IPS-NIHi7 (cell line): ENCODE measurements at regions not wholly inside any gene's neighbourhood (a gene's known extent, or its start where the extent isn't known, plus 50 kb on each side); places are given as distances from the start of the nearest gene placed in this dataset.

ENCODE experiments used
- DNase-seq: peaks from one replicate; pipeline ENCODE4 v3.0.0; 2012; ENCODE audit warnings: mixed read lengths; ENCODE audit errors: extremely low spot score

DNA sequence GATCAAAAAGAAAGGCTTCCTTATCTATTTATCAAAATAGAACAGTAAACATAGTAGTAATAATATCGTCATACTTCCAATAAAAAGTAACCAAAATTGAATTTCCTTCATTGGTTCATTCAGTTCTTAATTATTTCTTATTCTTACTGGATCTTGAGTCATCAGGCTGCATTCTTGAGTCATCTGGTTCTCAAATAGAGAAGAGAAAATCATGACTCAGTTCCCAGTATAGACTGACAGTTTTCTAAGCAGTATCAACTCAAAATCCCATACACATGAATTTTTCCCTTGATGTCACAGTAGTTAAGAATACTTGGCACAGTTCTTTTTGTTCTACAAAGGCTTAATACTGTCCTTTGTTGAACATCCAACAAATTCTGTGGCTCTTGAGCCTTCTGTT lies 626.9 kb upstream of the ADGRL4 start:
- no peak for DNase-seq

DNA sequence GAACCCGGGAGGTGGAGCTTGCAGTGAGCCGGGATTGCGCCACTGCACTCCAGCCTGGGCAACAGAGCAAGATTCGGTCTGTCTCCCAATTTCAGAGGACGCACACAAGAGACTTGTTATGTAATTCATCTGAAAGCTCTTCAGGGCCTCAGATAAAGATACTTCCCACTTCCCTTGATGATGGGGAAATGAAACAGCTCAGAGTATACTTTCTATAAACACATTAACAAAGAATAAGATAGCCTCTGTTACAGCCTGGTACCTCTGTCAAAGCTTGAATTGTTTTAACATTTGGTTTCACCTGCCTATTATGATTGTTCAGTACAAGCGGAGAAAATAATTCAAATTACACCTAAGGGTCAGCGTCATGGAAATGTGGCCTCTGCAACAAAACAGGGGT lies 622.9 kb upstream of the ADGRL4 start:
- no peak for DNase-seq

DNA sequence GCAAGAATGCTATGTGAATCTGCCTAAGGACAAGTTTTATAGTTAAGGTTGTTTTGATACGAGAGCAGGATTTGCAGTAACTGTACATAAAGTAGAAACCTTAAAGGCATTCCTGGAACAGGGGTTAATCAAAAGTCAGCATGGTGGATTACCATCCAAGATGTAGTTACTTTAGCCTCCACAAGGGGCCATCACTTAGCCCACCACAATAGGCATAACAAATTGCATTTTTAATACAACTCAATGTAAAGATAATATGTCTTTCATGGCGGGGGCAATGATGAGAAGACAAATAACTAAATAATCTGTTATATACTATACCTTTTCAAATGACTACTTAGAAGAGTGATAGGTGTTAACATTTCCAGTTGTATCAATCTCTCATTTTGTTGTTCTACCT lies 611.2 kb upstream of the ADGRL4 start:
- DNase-seq, result peak; percentile 6

DNA sequence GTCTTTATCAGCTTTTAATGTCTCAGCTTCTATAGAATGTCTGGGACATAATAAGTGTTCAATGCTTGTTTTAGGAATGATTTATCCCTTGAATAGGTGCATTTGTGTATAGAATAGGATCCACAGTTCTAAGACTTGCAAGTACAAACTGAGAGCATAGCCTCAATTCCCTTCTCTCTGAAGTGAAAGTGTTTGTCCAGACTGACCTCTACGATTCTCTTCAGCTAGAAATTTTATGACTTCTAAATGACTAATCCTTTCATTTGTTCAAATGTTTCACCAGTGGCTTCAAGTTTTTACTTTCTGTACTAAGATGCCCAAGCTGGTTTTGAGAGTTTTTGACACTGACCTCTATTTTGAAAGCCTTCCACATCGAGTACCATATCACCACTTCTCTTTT lies 608.2 kb upstream of the ADGRL4 start:
- no peak for DNase-seq

DNA sequence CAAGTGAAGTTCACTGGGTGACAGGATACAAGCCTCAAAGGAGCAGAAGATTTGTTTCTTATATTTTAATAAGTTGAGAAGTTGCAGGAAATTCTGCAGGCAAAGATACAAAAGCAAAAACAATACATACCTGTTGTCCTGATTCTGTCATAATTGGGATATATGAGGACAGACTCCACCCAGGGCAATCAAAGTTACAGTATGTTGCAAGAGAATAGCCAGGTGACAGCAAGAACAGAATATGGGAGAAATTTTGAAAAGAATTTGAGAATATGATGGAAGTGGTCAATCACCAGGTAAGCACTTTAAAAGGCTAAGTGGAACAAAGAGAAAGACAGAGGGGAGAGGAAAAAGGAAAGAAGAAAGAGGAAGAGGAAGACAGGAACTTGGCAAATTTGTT lies 607.6 kb upstream of the ADGRL4 start:
- DNase-seq, result no peak

DNA sequence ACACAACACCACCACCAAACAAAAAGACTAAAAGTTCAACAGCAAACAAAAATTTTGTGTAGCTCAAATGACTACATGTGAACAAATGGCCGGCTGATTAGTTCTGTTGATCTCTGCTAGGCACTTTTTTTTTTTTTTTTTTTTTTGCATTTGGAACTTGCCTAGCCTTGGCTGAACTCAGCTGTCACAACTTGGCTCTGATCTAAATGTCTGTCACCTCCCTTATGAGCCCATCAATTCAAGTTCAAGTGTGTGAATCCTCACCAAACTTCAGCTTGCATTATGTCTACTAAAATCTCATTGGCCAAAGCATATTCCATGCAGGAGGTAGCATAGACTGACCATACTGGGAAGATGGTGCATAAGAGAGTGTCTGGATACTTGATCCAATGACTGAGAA lies 606.5 kb upstream of the ADGRL4 start:
- DNase-seq, result no peak

DNA sequence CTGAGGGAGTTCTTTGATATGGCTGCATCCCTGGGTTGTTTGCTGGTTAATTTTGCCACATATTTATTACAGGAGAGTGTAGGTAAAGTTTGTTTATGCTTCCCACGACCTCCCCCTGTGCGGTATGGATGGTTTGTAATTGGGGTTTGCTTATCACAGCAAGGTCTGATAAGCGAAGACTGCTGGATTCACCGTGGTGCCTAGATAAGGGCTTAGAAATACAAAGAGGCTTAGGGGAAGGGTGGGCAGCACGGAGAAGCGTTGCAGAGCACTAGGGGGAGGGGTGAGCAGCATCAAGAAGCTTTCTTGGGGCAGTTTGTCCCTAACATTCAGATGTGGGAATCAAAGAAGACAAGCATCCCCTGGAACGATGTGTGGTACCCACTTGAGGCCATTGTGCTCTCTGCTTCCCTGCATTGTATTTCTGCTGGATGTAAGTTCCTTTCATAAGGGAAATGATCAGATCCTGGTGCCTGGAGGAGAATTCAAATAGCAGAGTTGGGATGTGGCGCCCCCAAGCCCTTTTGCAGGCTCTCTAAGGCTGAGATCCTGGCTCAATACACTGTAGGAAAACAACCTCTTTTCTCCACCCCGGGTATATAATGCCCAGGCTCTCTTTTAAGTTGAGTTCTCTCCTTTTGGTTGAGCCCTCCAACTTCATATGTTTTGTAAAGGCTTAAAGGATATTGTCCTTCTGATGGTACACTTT lies 598.1 kb upstream of the ADGRL4 start:
- DNase-seq, result peak; percentile 26

DNA sequence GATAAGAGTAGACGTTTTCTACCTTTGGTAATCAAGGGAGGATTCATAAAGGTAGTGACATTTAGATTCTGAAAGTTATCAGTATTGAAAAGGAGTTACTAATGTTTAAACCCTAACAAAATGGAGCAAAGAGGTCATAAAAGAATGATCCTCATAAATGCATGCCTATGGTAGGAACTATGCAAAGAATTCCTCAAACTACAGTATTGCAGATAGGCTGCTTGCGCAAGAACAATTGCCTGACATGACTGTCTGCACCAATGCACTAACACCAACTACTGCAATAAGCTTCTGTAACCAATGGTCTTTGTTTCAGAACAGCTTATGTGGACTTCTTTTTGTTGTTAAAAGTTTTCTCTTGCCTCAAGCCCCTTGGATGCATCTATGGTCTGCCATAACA lies 597.3 kb upstream of the ADGRL4 start:
- peak; percentile 10 for DNase-seq

DNA sequence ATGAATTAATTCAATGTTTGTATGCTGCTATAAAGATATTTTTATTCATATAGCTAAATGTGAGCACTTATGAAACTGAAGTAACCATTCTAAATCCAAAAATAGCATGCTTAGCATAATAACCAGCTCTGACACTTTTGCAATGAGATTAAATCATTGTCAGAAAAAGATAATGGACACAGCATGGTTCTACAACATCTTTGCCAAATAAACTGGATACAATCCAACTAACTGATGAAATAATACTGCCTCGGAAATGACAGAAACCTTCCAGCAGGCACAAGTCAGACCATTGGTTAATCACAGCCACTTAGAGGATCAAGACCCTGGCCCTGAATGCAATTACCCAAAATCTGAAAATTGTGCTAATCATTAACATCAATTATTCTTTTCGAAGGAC lies 592.7 kb upstream of the ADGRL4 start:
- DNase-seq, result no peak

DNA sequence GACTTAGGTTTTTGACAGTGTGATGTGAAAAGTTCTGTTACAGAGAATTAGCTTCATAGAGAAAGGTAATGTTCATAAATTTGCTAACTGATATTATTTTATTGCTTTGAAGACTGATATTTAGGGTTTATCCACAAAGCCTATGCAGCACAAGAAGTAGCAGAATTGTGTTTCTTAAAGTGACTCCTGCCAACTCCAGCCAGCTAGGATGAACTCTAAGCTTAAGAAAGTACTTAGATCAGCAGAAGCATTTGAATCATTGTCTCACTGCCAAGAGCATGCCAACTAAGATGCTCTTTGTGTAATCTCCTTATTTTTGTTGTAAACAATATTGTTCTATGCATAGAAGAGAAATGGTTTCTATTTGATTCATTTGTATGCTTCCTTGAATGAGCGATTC lies 589.4 kb upstream of the ADGRL4 start:
- no peak for DNase-seq

DNA sequence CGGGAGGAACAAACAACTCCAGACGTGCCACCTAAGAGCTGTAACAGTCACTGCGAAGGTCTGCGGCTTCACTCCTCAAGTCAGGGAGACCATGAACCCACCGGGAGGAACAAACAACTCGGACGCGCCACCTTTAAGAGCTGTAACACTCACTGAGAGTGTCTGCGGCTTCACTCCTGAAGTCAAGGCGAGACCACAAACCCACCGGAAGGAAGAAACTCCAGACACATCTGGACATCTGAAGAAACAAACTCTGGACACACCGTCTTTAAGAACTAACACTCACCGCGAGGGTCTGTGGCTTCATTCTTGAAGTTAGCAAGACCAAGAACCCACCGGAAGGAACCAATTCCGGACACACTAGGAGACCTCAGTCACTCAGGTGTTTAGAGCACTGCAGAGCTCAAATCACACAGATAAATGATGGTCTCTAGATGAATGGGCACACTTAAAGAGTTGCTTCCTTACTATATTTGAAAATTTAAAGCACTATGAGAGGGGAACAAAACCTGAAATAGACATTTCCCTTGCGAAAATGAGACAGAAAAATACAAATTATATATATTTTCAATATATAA lies 587.7 kb upstream of the ADGRL4 start:
- no peak for DNase-seq

DNA sequence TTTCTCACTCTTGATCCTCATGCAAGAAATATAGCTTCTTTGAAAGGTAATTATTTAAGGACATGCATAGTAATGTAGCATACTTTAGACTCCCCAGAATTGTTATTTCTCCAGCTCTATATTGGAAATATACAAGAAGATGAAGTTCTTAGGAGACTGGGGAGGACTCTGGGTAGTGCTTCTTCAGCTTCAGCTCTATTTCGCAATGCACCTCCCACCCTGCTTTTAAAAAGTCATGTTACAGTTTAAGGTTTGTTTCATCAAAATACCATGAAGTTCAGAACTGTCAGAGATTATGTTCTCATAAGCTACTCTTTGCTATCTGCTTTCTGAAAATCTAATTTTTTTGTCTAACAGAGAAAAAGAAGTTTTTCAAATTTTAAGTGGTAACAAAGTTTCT lies 586.2 kb upstream of the ADGRL4 start:
- no peak for DNase-seq

DNA sequence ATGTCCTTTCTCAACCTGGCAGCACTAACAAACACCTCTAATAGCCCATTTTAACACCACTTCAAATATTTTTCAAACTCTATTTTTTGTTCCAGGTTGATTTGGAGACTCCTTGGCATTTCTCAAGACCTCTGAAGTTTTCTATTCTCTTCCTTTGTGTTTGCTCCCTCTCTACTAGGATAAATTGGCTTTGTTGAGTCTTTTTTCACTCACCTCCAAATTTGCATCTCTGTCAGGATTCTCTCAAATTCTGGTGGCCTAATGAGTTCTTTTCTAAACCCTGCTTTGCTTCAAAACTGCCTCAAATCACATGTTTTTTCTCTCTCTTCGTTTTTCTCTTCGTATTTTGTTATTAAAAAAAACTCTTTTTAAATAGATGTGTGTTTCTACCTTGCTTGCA lies 582.2 kb upstream of the ADGRL4 start:
- no peak for DNase-seq

DNA sequence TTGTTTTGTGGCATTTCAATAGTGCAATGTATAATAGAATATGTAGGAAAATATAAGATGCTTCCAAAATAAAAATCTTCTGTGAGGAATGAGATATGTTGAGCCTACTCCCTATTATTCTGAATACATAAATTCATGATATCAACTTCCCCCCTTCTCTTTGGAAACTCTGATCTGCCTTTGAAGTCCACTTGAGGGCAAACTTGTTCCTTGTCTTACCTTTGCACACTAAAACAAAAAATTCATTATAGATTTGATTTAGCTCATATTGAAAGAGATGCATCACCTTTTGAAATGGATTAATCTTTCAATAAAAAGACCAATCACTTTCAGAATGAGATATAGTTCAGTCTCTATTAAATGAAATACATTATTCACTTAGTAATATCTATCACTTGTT lies 580.7 kb upstream of the ADGRL4 start:
- DNase-seq, result no peak

DNA sequence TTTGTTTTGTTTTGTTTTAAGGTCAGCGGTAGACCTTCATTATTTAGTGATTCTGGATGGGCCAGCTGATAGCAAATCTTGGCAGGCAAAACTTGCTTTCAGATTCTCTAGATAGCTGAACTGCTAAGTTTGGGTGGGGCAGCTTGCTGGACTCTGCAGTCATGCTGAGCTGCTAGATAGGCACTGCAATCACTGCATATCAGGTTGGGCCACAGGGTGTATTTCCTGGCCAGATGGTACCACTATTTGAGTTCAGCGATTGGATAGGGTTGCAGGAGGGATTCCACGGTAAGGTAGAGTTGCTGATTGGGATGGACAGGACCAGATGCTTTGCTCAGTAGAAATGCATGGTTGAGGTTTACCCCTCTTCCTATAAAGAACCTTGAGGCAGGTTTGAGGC lies 579.3 kb upstream of the ADGRL4 start:
- no peak for DNase-seq

DNA sequence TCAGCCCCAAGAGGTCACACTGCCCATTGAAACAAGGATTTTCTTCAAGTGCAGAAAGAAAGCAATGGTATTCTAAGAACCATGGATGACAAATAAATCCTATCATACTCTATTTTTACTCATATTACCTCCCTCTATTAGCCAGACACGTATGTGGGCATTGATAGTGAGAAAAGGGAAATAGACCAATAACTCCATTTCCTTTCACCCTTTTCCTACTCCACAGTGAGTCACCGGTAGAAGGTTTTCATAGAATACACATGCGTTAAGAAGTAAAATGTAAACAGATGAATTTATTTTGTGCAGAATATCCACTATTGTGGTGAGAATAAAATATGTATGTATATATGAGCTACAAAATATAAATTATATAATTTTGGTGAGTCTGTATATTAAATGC lies 568.9 kb upstream of the ADGRL4 start:
- DNase-seq, result no peak

DNA sequence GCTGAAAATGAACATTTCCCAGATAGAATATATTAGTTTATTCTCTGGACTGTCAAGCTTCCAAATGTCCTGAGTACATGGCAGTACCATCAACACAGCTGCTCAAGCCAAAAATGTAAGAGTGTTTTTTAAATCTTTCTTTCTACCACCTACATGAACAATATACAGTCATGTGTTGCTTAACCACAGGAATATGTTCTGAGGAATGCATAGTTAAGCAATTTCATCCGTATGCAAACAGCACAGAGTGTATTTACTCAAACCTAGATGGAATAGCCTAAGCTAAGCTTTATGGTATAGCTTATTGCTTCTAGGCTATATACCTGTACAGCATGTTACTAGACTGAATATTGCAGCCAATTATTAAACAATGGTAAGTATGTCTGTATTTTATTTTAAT lies 561.9 kb upstream of the ADGRL4 start:
- no peak for DNase-seq

DNA sequence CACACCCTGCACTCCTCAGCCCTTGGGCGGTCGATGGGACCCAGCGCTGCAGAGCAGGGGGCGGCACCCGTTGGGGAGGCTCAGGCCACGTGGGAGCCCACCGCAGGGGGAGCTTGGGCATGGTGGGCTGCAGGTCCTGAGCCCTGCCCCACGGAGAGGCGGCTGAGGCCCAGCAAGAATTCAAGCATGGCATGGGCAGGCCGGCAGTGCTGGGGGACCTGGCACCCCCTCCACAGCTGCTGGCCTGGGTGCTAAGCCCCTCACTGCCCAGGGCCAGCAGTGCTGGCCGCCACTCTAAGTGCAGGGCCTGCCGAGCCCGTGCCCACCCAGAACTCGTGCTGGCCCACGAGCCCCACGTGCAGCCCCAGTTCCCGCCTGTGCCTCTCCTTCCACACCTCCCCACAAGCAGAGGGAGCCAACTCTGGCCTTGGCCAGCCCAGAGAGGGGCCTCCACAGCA lies 555.0 kb upstream of the ADGRL4 start:
- no peak for DNase-seq

DNA sequence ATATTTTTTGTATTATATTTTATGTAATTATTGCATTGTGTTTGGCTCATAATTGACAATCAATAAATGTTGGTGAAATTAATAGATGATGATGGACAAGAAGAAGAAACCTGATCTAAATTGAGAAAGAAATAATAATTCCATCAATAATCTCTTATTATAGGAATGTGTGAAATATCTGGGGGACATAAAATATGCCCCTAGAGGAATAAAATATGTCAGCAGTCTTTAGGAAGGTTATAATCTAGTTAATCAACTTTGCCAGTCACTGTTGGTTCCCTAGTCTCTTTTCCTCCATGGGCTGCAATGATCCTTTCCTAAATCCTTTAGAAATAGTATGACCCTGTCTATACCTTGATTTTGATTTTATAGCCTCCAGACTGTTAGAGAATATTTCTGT lies 549.7 kb upstream of the ADGRL4 start:
- DNase-seq, result no peak

DNA sequence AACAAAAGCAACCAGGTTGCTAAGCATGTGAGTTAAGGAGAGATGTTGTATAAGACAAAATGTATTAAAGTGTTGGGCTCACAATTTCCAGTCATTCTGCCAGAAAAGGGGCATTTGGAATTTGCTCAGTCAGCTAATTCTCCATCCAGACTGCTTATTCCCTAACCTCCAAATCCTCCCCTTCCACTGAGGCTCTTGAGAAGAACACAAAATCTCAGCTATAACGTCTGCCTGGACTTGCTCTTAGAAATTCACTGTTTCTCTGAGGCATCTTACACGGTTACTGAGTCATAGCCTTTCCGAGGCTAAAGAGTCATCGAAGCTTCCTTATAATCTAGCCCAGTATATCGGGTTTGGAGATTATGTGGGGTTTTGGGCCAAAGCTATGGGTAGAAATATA lies 548.2 kb upstream of the ADGRL4 start:
- no peak for DNase-seq

DNA sequence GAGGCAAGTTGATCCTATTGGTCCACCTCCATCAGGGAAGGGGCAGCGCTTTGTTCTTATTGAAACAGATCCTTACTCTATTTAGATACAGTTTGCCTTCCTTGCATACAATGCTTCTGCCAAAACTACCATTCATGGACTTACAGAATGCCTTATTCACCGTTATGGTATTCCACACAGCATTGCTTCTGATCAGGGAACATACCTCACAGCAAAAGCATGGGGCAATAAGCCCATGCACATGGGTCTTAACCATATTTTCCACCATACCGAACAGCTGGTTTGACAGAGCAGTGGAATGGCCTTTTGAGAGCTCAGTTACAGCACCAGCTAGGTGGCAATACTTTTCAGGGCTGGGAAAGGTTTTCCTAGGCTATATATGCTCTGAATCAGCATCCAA lies 544.8 kb upstream of the ADGRL4 start:
- no peak for DNase-seq

DNA sequence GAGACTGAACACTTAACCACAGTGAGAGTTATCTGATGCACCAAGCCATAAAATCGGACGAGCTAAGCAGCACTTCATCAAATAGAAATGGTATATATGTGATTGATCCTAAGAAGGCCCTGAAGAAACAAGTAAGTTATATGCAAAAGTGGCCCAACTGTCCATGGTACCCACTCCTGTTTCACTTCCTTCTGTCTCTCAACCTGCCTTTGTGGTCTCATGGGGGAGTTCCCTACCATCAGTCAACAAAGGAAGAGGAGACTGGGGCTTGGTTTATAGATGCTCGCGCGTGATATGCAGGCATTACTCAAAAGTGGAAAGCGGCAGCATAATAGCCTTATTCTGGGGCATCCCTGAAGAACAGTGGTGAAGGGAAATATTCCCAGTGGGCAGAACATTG lies 543.9 kb upstream of the ADGRL4 start:
- no peak for DNase-seq

DNA sequence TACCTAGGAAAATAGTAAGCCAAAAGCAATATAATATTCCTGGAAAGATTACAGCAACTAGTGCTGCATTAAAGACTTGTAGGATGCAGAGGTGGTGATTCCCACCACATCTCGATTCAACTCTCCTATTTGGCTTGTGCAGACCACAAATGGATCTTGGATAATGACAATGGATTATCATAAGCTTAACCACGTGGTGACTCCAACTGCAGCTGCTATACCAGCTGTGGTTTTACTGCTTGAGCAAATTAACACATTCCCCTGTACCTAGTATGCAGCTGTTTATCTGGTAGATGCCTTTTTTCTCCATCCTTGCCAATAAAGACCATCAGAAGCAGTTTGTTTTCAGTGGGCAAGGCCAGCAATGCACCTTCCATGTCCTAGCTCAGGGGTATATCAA lies 542.7 kb upstream of the ADGRL4 start:
- no peak for DNase-seq

DNA sequence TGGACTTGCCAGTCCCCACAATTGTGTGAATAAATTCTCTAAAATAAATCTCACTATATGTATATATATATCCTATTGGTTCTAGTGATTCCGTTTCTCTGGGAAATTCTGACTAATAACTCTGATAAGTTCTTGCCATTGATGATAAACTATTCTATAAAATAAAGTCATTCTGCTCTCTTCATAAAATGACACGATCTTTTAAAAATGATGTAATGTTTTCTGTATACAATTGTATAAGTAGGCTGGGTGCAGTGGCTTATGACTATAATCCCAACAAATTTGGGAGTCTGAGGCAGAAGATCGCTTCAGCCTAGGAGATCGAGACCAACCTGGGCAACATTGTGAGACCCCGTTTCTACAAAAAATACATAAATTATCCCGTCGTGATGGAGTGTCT lies 541.0 kb upstream of the ADGRL4 start:
- no peak for DNase-seq
